ENCODE measurements at regions not wholly inside any gene's neighbourhood (a gene's known extent, or its start where the extent isn't known, plus 50 kb on each side); places are given as distances from the start of the nearest gene placed in this dataset.
"Not testable (repeated sequence)": the region's sequence is repeated elsewhere in the genome, so short reads cannot be mapped to it uniquely, and the experiment has no call there.

- DNase-seq, result no peak
Observed at GRCh38 chr5:96198356-96199058, 234.5 kb downstream of the PCSK1 start.

DNA sequence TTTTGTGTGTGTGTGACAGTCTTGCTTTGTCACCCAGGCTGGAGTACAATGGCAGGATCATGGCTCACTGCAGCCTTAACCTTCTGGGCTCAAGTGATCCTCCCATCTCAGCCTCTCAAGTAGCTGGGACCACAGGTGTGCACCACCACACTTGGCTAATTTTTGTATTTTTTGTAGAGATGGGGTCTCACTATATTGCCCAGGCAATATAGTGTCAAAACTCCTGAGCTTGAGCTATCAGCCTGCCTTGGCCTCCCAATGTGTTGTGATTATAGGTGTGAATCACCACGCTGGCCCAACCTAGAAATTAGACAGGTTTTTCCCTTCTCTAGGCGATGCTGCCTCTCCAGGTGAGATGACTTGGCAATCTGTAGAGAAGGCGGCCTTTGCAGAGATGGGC, 235.3 kb downstream of the PCSK1 start:
- not testable (repeated sequence) for DNase-seq

GRCh38 chr5:96197347-96197746, 235.7 kb upstream of the ELL2 start:
- DNase-seq, result no peak

- DNase-seq, result no peak
Observed at GRCh38 chr5:96196890-96197289, 235.2 kb upstream of the ELL2 start.

- DNase-seq, result no peak
Observed at GRCh38 chr5:96196407-96196806, 234.8 kb upstream of the ELL2 start.

GRCh38 chr5:96195123-96195522, 233.5 kb upstream of the ELL2 start:
- no peak for DNase-seq

GRCh38 chr5:96194593-96194992, 232.9 kb upstream of the ELL2 start:
- DNase-seq, result no peak

DNA sequence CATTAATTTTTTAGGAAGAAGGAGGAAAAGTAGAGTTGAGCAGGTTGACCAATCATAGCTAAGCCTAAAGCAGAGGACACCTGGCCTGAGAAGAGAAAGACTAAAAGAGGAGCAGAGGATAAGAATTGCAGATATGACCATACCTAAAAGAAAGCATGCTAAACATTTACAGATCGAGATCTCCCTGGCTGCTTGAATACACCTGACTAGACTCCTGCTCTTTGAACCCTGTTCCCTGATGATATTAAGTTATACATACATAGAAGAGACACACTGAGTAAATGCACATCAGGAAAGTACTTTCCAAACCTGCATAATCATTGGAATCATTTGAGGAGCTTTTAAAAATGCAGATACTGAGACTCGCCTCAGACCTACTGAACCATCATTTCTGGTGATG, 232.3 kb upstream of the ELL2 start:
- DNase-seq, result no peak

GRCh38 chr5:96189987-96190386, 228.3 kb upstream of the ELL2 start:
- DNase-seq, result no peak

GRCh38 chr5:96189028-96189826, 227.6 kb upstream of the ELL2 start:
- DNase-seq, result no peak

GRCh38 chr5:96187309-96188027, 225.8 kb upstream of the ELL2 start:
- DNase-seq, result no peak

DNA sequence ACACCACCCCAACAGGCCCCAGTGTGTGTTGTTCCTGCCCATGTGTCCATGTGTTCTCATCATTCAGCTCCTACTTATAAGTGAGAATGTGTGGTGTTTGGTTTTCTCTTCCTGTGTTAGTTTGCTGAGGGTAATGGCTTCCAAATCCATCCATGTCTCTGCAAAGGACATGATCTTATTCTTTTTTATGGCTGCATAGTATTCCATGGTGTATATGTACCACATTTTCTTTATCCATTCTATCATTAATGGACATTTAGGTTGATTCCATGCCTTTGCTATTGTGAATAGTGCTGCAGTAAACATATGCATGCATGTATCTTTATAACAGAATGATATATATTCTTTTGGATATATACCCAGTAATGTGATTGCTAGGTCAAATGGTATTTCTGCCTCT, 222.9 kb upstream of the ELL2 start:
- DNase-seq, result not testable (repeated sequence)

DNA sequence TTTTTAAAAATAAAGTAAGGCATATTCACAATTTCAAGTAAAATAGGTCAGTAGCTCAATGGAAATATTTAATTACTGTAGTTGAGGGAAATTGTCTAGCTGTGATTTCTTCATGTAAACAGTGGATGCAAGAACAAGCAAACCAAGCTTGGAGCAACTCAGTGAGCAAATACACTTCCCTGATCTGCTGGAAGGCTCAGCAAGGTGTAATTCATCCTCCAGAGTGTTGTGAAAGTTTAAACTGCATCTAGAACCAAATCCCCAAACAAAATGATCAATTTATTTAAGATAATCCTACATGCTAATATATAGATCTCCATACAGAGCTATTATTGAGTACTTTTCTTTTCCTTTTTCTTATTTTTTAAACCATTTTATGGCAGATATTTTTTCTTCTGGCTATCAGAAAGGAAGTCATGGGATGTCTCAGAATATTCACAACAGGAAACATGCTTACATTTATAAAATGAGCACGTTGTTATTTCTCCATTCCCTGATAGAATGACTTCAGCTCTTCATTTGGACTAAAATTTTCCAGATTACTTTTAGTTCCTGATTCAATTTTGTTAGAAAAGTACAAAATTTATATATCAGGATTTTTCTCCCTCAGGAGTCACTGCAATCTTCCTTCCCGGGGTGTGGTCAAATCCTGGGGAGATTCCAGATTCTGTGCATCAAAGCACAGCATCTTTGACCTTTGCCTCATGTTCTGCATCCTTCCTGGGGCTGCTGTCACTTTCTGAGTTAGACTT, 219.2 kb upstream of the ELL2 start:
- no peak for DNase-seq

DNA sequence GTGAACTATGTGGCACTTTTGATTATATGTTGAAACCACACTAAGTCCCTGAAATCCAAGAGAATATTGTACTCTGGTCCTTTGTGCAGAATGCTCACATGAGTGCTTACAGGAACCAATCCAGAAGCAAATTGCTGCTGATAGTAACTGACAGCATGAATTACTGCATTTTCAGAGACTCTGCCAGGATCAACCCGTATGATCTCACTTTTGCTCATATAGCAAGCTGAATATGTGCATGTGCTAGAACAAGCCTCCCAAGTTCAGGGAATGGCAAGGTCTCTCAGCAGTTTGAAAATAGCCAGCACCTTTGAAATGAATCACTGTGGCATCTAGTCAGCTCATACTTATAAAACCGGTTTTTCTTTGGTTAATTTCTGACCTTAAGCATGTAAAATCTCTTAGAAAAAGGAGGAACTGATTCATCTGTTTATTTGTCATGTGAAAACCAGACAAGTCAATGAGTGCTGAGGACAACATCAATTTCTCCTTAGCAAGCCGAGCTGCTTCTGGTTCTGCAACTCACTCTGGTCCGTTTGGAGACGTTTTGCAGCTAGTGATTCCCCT, 215.7 kb upstream of the ELL2 start:
- DNase-seq, result no peak

DNA sequence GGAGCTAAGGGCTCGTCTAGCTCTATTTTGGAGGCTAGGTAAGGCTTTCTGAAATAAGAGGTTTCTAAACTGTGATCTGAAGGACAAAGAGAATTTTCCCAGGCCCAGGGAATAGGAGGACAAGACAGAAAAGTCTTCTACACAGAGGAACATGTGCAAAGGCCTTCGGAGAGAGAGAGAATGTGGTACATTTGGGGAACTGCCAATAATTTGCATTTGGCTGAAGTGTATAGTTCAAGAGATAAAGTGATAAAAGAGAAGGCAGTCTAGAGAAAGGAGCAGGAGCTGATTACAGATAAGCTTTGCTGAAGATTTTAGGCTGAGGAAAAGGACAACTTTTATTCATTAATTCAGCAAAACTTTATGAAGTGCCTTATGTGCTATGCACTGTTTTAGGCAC, 214.4 kb upstream of the ELL2 start:
- no peak for DNase-seq

DNA sequence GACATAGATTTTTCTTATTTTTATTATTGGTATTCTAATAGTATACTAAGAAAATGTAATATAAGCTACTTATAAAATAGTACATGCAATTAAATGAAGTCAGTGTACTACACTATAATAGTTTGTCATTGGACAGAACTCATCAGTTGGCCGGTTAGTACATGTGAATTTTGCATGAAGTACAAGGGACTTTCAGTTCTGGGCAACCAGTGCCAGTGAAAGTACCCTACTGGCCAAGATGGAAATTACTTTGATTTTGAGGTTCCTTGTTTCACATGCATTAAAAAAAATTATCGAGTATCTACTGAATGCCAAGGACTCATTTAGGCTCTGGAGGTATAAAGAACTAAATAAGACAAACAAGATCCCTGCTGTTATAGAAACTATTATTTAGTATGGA, 213.4 kb upstream of the ELL2 start:
- DNase-seq, result no peak

DNA sequence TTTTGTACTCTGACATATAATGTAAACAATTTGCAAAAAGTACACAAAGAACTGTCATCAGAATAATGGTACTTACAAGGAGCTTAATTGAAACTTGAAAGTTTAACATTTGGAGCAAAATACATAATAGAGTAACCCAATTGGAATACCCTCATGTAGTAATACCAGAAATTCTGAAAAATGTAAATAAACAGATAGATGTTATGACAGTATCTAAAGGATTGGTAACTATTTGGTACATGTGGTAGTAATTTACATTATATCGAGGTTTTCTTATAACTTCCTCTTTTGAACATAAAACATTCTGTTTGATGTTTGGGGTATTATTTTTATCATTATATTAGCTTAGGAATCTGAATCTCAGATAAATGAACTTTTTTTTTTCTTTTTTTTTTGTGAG, 211.7 kb upstream of the ELL2 start:
- no peak for DNase-seq

GRCh38 chr5:96172436-96172835, 210.8 kb upstream of the ELL2 start:
- DNase-seq, result no peak

- DNase-seq, result not testable (repeated sequence)
Observed at GRCh38 chr5:96171973-96172372, 210.3 kb upstream of the ELL2 start.

- not testable (repeated sequence) for DNase-seq
Observed at GRCh38 chr5:96170481-96171125, 209.0 kb upstream of the ELL2 start.

GRCh38 chr5:96168833-96169232, 207.2 kb upstream of the ELL2 start:
- not testable (repeated sequence) for DNase-seq

- DNase-seq, result no peak
Observed at GRCh38 chr5:96159043-96159442, 197.4 kb upstream of the ELL2 start.
